ENCODE measurements at regions not wholly inside any gene's neighbourhood (a gene's known extent, or its start where the extent isn't known, plus 50 kb on each side); places are given as distances from the start of the nearest gene placed in this dataset.

DNA sequence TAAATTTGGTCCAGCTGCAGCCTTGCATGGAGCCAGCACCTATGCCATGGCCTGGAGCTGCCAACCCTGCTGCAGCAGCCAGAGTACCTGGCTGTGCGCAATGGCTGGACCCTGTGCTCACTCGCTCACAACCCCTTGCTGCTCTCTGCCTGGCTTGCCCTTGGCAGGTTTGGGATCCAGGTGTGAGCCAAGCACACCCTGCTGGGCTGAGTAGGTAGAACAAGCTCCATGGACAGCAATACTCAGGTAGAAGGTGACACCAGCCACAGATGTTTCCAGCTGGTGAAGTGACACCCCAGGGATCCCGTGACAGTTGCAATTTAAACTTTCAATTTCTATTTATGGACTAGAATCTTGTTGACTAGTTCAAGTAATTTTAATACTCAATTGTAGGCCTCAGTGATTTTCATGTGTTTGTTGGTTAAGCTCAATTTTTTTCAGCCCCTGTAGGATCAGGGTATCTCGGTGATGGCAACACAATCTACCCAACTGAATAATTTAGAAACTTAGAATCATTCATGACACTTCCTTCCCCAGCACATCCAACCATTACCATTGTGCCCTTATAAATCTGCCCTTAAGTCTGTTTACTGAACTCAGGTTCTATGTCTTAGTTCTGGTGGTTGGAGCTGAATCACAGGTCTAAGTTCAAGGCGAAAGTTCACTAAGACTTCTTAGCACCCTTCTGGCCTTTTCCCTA is 480.0 kb downstream of the PMP22 start:
- no peaks in the 10 kb centered on the region for H3K27me3 ChIP-seq (replicated peaks; ENCODE audit: control insufficient read depth, insufficient read depth, low read length)
- no peak overlapping the region for H3K4me3 ChIP-seq (replicated peaks; ENCODE audit: low read depth, low read length)
- TF ChIP-seq, protein P1, sequence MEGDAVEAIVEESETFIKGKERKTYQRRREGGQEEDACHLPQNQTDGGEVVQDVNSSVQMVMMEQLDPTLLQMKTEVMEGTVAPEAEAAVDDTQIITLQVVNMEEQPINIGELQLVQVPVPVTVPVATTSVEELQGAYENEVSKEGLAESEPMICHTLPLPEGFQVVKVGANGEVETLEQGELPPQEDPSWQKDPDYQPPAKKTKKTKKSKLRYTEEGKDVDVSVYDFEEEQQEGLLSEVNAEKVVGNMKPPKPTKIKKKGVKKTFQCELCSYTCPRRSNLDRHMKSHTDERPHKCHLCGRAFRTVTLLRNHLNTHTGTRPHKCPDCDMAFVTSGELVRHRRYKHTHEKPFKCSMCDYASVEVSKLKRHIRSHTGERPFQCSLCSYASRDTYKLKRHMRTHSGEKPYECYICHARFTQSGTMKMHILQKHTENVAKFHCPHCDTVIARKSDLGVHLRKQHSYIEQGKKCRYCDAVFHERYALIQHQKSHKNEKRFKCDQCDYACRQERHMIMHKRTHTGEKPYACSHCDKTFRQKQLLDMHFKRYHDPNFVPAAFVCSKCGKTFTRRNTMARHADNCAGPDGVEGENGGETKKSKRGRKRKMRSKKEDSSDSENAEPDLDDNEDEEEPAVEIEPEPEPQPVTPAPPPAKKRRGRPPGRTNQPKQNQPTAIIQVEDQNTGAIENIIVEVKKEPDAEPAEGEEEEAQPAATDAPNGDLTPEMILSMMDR (IDR thresholded peaks at IDR 0.05; ENCODE audit: insufficient read depth, low read length, poor library complexity, severe bottlenecking): no peak
- no peak for DNase-seq (ENCODE audit: extremely low read depth, insufficient read length)
- H3K36me3 ChIP-seq (ENCODE audit: control insufficient read depth, insufficient read depth, low read length): no peaks in the 10 kb centered on the region

DNA sequence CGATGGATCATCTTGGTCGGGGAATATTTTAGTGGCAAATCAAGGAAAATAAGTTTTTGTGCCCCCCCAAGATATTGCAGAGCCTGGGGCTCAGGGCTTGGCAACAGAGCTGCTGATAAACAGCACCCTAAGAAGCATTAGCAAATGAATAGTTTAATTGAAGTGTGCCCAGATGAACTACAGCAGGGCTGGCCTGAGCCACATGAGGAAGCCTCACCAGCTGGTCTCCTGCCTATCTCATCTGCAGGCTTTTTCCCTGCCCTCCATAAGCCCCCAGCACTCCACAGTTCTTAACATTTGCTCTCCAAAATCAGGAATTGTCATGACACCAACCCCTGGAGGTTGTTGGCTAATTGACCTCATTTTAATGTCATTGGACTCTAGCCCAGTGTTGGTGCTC is 480.2 kb downstream of the HS3ST3B1 start:
- Histone ChIP-seq H3K27me3 (replicated peaks; ENCODE audit: control insufficient read depth, insufficient read depth, low read length) (no peaks in the 10 kb centered on the region), H3K4me3 (replicated peaks; ENCODE audit: low read depth, low read length) (no peak overlapping the region), H3K36me3 (ENCODE audit: control insufficient read depth, insufficient read depth, low read length) (no peaks in the 10 kb centered on the region)
- TF ChIP-seq, protein P1 (IDR thresholded peaks at IDR 0.05; ENCODE audit: insufficient read depth, low read length, poor library complexity, severe bottlenecking): no peak
- DNase-seq (ENCODE audit: extremely low read depth, insufficient read length): no peak

DNA sequence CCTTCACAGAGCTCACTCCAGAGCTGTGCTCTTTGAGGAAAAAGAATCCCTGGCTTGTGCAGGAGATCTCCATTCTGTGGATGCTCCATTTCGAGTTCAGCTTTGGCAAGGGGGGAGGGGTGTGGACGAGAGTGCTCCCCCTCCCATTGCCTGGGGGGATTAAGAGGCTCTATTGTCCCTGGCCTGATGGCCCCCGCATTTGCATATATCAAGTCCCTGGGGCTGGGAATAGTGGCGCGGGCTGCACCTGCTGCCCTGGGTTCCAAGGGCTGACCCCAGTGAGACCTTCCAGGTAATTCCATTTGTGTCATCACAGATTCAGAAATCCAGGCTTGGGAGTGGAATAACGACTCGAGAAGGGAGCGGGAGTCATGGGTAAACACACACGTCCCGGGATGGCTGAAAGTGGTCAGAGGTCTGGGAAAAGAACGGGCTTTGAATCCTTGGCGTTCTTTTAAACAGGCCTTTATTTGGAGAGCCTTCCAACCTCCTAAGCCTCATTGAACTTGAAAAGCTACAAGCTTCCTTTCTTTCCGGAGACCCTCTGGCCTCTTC is 479.3 kb downstream of the HS3ST3B1 start:
- H3K27me3 ChIP-seq (replicated peaks; ENCODE audit: control insufficient read depth, insufficient read depth, low read length): no peaks in the 10 kb centered on the region
- TF ChIP-seq, protein P1 (IDR thresholded peaks at IDR 0.05; ENCODE audit: insufficient read depth, low read length, poor library complexity, severe bottlenecking): no peak
- no peak for DNase-seq (ENCODE audit: extremely low read depth, insufficient read length)

DNA sequence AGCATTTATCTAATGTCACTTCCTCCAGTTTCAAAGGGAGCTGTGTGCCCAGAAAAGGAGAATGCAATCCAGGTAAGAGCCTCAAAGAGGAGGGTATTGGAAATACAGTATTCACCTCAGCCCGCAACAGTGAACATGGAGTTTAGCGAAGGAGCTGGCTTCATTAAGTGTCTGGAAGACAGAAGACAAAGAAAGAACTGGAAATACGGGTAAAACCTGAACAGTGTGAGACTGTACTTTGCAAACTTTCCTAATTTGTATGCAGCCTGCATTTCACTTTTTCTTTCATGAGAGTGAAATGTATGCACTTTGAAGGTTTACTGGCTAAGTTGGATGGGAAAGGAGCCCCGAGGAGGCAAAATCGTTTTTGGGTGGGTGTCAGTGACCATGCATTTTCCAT is 478.4 kb downstream of the HS3ST3B1 start:
- no peaks in the 10 kb centered on the region for H3K36me3 ChIP-seq (ENCODE audit: control insufficient read depth, insufficient read depth, low read length)
- no peak for DNase-seq (ENCODE audit: extremely low read depth, insufficient read length)
- no peaks in the 10 kb centered on the region for H3K27me3 ChIP-seq (replicated peaks; ENCODE audit: control insufficient read depth, insufficient read depth, low read length)
- TF ChIP-seq, protein P1 (IDR thresholded peaks at IDR 0.05; ENCODE audit: insufficient read depth, low read length, poor library complexity, severe bottlenecking): no peak
- no peak overlapping the region for H3K4me3 ChIP-seq (replicated peaks; ENCODE audit: low read depth, low read length)

More for the DNA sequence above, 479.3 kb downstream of the HS3ST3B1 start:
- no peak overlapping the region for H3K4me3 ChIP-seq (replicated peaks; ENCODE audit: low read depth, low read length)
- H3K36me3 ChIP-seq (ENCODE audit: control insufficient read depth, insufficient read depth, low read length): no peaks in the 10 kb centered on the region

DNA sequence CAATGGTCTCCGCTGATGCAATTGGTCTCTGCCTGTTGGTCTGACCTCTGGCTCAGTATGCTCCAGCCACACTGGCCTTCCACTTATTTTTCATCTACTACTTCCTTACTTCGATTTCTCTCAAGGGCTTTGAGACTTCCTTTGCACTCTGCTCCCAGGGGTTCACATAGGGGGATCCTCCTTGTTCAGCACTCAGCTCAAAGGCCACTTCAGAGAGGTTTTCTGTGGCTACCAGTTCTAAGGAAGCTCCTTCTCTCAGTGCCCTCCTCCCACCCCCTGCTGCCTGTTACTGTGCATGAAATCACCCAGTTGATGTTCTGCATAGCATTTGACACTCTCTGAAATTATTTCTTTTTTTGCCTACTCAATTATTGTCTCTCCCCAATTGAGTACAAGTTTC is 476.4 kb downstream of the HS3ST3B1 start:
- Histone ChIP-seq H3K36me3 (ENCODE audit: control insufficient read depth, insufficient read depth, low read length) (no peaks in the 10 kb centered on the region), H3K4me3 (replicated peaks; ENCODE audit: low read depth, low read length) (no peak overlapping the region), H3K27me3 (replicated peaks; ENCODE audit: control insufficient read depth, insufficient read depth, low read length) (no peaks in the 10 kb centered on the region)
- DNase-seq (ENCODE audit: extremely low read depth, insufficient read length): no peak
- TF ChIP-seq, protein P1 (IDR thresholded peaks at IDR 0.05; ENCODE audit: insufficient read depth, low read length, poor library complexity, severe bottlenecking): no peak
